ENCODE measurements at regions not wholly inside any gene's neighbourhood (a gene's known extent, or its start where the extent isn't known, plus 50 kb on each side); places are given as distances from the start of the nearest gene placed in this dataset.
"Not testable (repeated sequence)": the region's sequence is repeated elsewhere in the genome, so short reads cannot be mapped to it uniquely, and the experiment has no call there.

GRCh38 chr12:58337539-58337938, 396.2 kb downstream of the ATP23 start:
- not testable (repeated sequence) for TF ChIP-seq CTCF (IDR thresholded peaks at IDR 0.05); POLR2AphosphoS5 (IDR thresholded peaks at IDR 0.05; ENCODE audit: low read depth, low read length); SIN3A (IDR thresholded peaks at IDR 0.05; ENCODE audit: borderline replicate concordance, insufficient read depth, low read depth, low read length); TCF7L2 (IDR thresholded peaks at IDR 0.05; ENCODE audit: low read depth, low read length); REST (IDR thresholded peaks at IDR 0.05; ENCODE audit: insufficient read depth in 1 of 2, low read depth in 2 of 2, low read length in 1 of 2)

Measured in Panc1 (cell line).